DOHH2 (cell line): ENCODE measurements at regions not wholly inside any gene's neighbourhood (a gene's known extent, or its start where the extent isn't known, plus 50 kb on each side); places are given as distances from the start of the nearest gene placed in this dataset.

ENCODE experiments used
- H3F3A ChIP-seq: fragments of 200-600 bp; sonication (generic), shearing (Covaris generic); 2 replicates; pipeline ENCODE4 v1.6.0; 2016; ENCODE audit warnings: antibody characterized with exemption, mild to moderate bottlenecking; ENCODE audit not compliant: control insufficient read depth, insufficient read depth
- H3K27ac ChIP-seq: fragments of 200-600 bp; sonication (generic); 2 replicates; pipeline ENCODE4 v1.5.1; 2014; ENCODE audit warnings: low read depth, mild to moderate bottlenecking, low read length, moderate library complexity
- H3K27me3 ChIP-seq: fragments of 200-600 bp; sonication (generic); 2 replicates; pipeline ENCODE4 v1.6.1; 2014; ENCODE audit warnings: mild to moderate bottlenecking, low read length, mixed read lengths; ENCODE audit not compliant: control insufficient read depth
- H3K36me3 ChIP-seq: fragments of 200-600 bp; sonication (generic); 2 replicates; pipeline ENCODE4 v1.6.1; 2014; ENCODE audit warnings: mild to moderate bottlenecking, low read length, moderate library complexity, mixed read lengths; ENCODE audit not compliant: control insufficient read depth
- H3K4me1 ChIP-seq: fragments of 200-600 bp; sonication (generic); 2 replicates; pipeline ENCODE4 v1.6.1; 2014; ENCODE audit warnings: mild to moderate bottlenecking, low read length, mixed read lengths; ENCODE audit not compliant: control insufficient read depth
- H3K4me2 ChIP-seq: fragments of 200-600 bp; sonication (generic); 2 replicates; pipeline ENCODE4 v1.6.0; 2014; ENCODE audit warnings: mild to moderate bottlenecking, low read length, moderate library complexity
- H3K4me3 ChIP-seq: fragments of 200-600 bp; sonication (generic); 2 replicates; pipeline ENCODE4 v1.5.1; 2014; ENCODE audit warnings: mild to moderate bottlenecking, low read length, mixed read lengths
- H3K79me2 ChIP-seq: fragments of 200-600 bp; sonication (generic); 2 replicates; pipeline ENCODE4 v1.6.1; 2014; ENCODE audit warnings: mild to moderate bottlenecking, low read length, mixed read lengths; ENCODE audit not compliant: control insufficient read depth
- H3K9me2 ChIP-seq: fragments of 200-600 bp; sonication (generic); replicated peaks from 2 replicates; pipeline ENCODE4 v1.6.1; 2014; ENCODE audit warnings: mild to moderate bottlenecking, low read length, mixed read lengths; ENCODE audit not compliant: control insufficient read depth
- H3K9me3 ChIP-seq: fragments of 200-600 bp; sonication (generic); 2 replicates; pipeline ENCODE4 v1.6.1; 2014; ENCODE audit warnings: antibody characterized with exemption, low read length, mixed read lengths; ENCODE audit not compliant: control insufficient read depth, insufficient read depth
- H4K20me1 ChIP-seq: fragments of 200-600 bp; sonication (generic); 2 replicates; pipeline ENCODE4 v1.6.0; 2014; ENCODE audit warnings: low read depth, mild to moderate bottlenecking, antibody characterized with exemption, low read length, moderate library complexity; ENCODE audit not compliant: control insufficient read depth, insufficient read depth
- EZH2phosphoT487 ChIP-seq: fragments of 200-600 bp; sonication (generic); IDR thresholded peaks from 2 replicates; pipeline ENCODE4 v1.6.1; 2017; ENCODE audit warnings: borderline replicate concordance, mild to moderate bottlenecking, antibody characterized with exemption, low read length, moderate library complexity, mixed read lengths
- TF ChIP-seq, protein P1 (sequence below): fragments of 200-600 bp; sonication (generic); IDR thresholded peaks from one replicate; pipeline ENCODE4 v1.5.1; 2014; ENCODE audit warnings: antibody characterized with exemption, mild to moderate bottlenecking, low read depth, low read length; ENCODE audit not compliant: poor library complexity, severe bottlenecking

DNA sequence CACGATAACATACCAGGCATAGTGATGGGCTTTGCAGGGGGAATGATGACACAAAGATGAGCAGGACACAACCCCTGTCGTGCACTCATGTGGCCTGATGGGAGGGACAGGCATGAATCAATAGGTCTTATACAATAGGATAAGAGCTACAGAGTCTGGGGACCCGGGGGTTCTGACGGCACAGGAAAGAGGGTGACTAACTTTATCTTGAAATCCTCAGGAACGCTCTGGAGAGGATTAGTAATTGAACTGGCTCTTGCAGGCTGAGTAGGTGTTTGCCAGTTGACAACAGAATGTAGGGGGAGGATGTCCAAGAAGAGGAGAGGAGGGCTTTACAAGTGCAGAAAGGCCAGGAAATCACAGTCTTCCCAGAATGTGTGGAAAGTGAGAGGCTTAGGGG, 219.9 kb upstream of the ECI2 start:
- Histone ChIP-seq H3K79me2 (no peaks in the 10 kb centered on the region), H3K4me1 (no peaks in the 10 kb centered on the region), H3K27me3 (no peaks in the 10 kb centered on the region), H3K9me2 (no peaks in the 10 kb centered on the region), H3K4me2 (no peak overlapping the region), H3K9me3 (no peaks in the 10 kb centered on the region), H3K4me3 (no peak overlapping the region), H3K27ac (no peak overlapping the region), H3F3A (no peaks in the 10 kb centered on the region), H4K20me1 (no peaks in the 10 kb centered on the region), H3K36me3 (no peaks in the 10 kb centered on the region)
- TF ChIP-seq, protein P1, sequence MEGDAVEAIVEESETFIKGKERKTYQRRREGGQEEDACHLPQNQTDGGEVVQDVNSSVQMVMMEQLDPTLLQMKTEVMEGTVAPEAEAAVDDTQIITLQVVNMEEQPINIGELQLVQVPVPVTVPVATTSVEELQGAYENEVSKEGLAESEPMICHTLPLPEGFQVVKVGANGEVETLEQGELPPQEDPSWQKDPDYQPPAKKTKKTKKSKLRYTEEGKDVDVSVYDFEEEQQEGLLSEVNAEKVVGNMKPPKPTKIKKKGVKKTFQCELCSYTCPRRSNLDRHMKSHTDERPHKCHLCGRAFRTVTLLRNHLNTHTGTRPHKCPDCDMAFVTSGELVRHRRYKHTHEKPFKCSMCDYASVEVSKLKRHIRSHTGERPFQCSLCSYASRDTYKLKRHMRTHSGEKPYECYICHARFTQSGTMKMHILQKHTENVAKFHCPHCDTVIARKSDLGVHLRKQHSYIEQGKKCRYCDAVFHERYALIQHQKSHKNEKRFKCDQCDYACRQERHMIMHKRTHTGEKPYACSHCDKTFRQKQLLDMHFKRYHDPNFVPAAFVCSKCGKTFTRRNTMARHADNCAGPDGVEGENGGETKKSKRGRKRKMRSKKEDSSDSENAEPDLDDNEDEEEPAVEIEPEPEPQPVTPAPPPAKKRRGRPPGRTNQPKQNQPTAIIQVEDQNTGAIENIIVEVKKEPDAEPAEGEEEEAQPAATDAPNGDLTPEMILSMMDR, result no peak
- no peak for TF ChIP-seq EZH2phosphoT487

DNA sequence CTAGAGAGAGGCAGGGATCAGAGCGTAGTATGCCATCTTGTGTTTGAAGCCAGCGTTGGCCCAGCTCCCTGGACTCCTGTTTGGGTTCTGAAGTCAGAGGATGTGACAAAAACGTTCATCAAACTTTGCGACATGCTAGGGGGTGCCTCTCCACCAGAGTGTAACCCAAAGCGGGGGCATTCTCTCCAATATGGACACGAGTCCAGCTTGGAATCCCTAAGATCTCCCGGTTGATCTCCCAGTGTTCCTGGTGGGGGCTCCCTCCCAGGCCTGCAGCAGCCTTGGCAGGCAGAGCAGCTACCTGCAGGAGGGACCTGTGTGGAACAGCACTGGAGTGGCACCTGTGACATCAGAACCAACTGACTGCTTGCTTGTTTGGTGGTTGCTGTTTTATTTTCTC, 218.8 kb upstream of the ECI2 start:
- Histone ChIP-seq H3F3A (no peaks in the 10 kb centered on the region), H3K27me3 (no peaks in the 10 kb centered on the region), H3K79me2 (no peaks in the 10 kb centered on the region), H3K36me3 (no peaks in the 10 kb centered on the region), H3K9me3 (no peaks in the 10 kb centered on the region), H3K27ac (no peak overlapping the region), H3K4me1 (no peaks in the 10 kb centered on the region), H3K4me3 (no peak overlapping the region), H3K9me2 (no peaks in the 10 kb centered on the region), H3K4me2 (no peak overlapping the region), H4K20me1 (no peaks in the 10 kb centered on the region)
- TF ChIP-seq EZH2phosphoT487, result no peak
- TF ChIP-seq, protein P1, result no peak

DNA sequence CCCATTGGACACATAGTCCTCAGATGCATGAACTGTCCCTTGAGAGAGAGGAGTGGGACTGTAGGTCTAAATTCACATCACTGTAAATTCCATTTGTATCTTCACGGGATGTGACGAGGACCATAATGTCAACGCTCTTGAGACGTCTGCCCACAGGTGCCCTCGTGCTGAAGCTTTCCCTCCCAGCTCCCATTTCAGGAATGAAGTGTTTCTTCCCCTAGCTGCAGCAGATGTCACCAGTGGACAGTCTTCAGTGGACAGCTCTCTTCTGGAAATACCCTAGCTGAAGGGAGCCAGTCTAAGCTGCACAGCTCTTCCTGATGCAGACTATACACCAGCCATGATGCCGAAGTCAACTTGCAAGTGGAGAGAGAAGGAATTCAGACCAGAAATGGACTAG, 217.4 kb upstream of the ECI2 start:
- no peaks in the 10 kb centered on the region for H3K27me3 ChIP-seq
- TF ChIP-seq, protein P1, result no peak
- no peak for TF ChIP-seq EZH2phosphoT487
- no peak overlapping the region for H3K4me3 ChIP-seq
- no peaks in the 10 kb centered on the region for H3K4me1 ChIP-seq
- H3K79me2 ChIP-seq, result no peaks in the 10 kb centered on the region
- no peaks in the 10 kb centered on the region for H3F3A ChIP-seq
- no peaks in the 10 kb centered on the region for H3K9me2 ChIP-seq
- H3K4me2 ChIP-seq, result no peak overlapping the region
- no peaks in the 10 kb centered on the region for H4K20me1 ChIP-seq
- H3K27ac ChIP-seq, result no peak overlapping the region
- no peaks in the 10 kb centered on the region for H3K9me3 ChIP-seq
- no peaks in the 10 kb centered on the region for H3K36me3 ChIP-seq

DNA sequence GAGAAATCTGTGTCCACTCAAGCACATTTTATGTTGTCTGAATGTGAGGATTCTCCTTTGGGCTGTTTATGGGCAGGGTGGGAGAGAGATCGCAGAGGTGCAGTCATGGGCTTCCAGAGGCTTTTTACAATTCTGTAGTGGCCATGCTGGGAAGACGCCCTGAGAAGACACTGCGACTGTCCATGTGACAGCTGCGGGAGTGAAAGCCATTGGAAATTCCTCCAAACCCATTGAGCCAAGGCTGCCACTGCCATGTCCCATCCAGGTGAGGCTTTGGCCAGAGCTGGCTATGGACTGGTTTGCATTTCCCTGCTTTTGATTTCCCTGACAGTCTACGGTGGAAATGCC, 216.9 kb upstream of the ECI2 start:
- H3K27ac ChIP-seq, result no peak overlapping the region
- H3K9me3 ChIP-seq, result no peaks in the 10 kb centered on the region
- TF ChIP-seq, protein P1, result no peak
- no peak for TF ChIP-seq EZH2phosphoT487
- H3K4me3 ChIP-seq, result no peak overlapping the region
- no peaks in the 10 kb centered on the region for H3K36me3 ChIP-seq
- no peaks in the 10 kb centered on the region for H3K9me2 ChIP-seq
- no peaks in the 10 kb centered on the region for H3K4me1 ChIP-seq
- H4K20me1 ChIP-seq, result no peaks in the 10 kb centered on the region
- no peaks in the 10 kb centered on the region for H3K79me2 ChIP-seq
- no peak overlapping the region for H3K4me2 ChIP-seq
- H3K27me3 ChIP-seq, result no peaks in the 10 kb centered on the region
- H3F3A ChIP-seq, result no peaks in the 10 kb centered on the region
